MM.1S (cell line): ENCODE measurements at regions not wholly inside any gene's neighbourhood (a gene's known extent, or its start where the extent isn't known, plus 50 kb on each side); places are given as distances from the start of the nearest gene placed in this dataset.
"Not testable (repeated sequence)": the region's sequence is repeated elsewhere in the genome, so short reads cannot be mapped to it uniquely, and the experiment has no call there.

Experiments
- EZH2 ChIP-seq: fragments of 300-600 bp; sonication (generic); optimal IDR thresholded peaks from 2 replicates; pipeline ENCODE3; 2017; ENCODE audit warnings: low read depth, mild to moderate bottlenecking, antibody characterized with exemption, low read length, mixed read lengths
- EZH2phosphoT487 ChIP-seq: fragments of 300-600 bp; sonication (generic); IDR thresholded peaks from 2 replicates; pipeline ENCODE4 v1.6.1; 2018; ENCODE audit warnings: antibody characterized with exemption, low read length
- TF ChIP-seq, protein P1 (sequence below): fragments of 300-600 bp; sonication (generic); IDR thresholded peaks from 2 replicates; pipeline ENCODE4 v1.5.1; 2016; ENCODE audit warnings: antibody characterized with exemption, low read length, mixed read lengths

DNA sequence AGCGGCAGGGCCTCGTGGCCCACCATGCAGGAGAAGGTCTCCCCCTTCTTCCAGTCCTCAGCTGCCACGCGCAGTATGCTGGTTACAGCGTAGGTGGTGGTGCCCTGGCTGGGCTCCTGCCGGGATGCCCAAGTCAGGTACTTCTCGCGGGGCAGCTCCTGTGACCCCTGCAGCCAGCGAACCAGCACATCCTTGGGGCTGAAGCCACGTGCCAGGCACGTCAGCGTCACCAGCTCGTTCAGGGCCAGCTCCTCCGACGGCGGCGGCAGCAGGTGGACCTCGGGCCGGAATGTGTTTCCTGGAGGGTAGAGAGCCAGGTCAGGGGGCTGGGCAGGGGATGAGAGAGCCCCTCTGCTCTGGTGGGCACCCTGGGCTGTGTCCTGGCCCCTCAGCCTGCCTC is 60.7 kb downstream of the TMEM121 start:
- TF ChIP-seq, protein P1, sequence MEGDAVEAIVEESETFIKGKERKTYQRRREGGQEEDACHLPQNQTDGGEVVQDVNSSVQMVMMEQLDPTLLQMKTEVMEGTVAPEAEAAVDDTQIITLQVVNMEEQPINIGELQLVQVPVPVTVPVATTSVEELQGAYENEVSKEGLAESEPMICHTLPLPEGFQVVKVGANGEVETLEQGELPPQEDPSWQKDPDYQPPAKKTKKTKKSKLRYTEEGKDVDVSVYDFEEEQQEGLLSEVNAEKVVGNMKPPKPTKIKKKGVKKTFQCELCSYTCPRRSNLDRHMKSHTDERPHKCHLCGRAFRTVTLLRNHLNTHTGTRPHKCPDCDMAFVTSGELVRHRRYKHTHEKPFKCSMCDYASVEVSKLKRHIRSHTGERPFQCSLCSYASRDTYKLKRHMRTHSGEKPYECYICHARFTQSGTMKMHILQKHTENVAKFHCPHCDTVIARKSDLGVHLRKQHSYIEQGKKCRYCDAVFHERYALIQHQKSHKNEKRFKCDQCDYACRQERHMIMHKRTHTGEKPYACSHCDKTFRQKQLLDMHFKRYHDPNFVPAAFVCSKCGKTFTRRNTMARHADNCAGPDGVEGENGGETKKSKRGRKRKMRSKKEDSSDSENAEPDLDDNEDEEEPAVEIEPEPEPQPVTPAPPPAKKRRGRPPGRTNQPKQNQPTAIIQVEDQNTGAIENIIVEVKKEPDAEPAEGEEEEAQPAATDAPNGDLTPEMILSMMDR: not testable (repeated sequence)
- not testable (repeated sequence) for TF ChIP-seq EZH2, EZH2phosphoT487
